Activated effector memory CD4-positive, alpha-beta T cell treated with Interleukin-2 at 50 U/mL for 16 hours (primary cell): ENCODE measurements at regions not wholly inside any gene's neighbourhood (a gene's known extent, or its start where the extent isn't known, plus 50 kb on each side); places are given as distances from the start of the nearest gene placed in this dataset.
"Not testable (repeated sequence)": the region's sequence is repeated elsewhere in the genome, so short reads cannot be mapped to it uniquely, and the experiment has no call there.

Experiments used
- DNase-seq: peaks from one replicate; pipeline ENCODE4 v3.0.0-alpha.2; 2020

- no peak for DNase-seq
These were observed 246.8 kb upstream of the SFSWAP start for GRCh38 chr12:131464081-131464480.

DNA sequence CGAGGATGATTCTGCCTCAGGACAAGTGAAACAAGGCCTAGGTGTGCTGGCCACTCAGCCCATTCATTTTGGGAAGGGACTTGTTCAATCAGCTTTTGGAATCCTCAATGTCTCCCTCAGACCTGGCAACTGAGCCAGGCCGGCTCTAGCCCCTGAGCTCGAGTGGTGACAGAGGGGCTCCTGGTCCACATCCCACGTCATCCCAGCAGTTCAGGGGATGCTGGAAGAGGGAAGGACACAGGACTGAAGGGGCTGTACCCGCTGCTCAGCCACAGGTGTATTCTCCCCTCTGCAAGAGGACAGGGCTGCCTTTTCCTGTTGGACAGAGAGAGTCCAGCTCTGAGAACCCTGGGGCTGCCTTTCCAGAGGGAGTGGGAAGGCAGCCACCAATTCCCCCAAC, 244.6 kb upstream of the SFSWAP start:
- DNase-seq: no peak

DNA sequence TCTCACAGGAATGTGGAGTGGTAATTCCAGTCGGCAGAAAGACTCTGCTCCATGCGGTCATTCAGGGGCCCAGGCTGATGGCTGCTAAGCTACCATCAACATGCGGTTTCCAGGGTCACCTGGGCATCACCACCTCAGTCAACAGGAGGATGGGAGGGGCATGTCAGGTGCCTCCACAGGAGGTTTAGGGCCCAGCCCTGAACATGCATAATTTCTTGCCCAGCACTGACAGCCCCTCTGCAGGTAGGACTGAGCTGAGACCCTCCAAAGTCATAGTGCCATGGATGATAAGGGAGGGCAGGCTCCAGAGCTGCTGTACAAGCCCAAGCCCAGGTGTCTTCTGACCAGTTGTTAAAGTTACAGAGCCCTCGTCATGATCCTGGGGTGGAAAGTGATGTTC, 244.0 kb upstream of the SFSWAP start:
- DNase-seq: no peak

DNA sequence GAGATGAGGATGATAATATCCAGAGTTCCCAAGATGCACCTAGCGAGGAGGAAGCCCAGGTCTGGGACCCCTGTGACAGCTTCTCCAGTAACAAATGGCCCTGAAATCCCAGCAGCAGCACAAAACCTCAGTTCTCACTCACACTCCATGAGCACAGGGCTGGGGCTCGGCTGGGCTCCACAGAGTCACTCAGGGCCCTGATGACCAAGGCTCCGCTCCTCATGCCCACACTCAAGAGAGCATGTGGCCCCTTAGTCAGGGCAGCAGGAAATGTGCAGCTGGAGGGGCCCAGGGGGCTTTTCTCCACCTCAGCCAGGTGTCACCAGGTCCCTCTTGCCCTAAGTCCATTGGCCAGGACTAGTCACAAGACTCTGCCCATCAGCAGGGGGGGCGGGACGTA, 242.7 kb upstream of the SFSWAP start:
- DNase-seq: no peak

DNA sequence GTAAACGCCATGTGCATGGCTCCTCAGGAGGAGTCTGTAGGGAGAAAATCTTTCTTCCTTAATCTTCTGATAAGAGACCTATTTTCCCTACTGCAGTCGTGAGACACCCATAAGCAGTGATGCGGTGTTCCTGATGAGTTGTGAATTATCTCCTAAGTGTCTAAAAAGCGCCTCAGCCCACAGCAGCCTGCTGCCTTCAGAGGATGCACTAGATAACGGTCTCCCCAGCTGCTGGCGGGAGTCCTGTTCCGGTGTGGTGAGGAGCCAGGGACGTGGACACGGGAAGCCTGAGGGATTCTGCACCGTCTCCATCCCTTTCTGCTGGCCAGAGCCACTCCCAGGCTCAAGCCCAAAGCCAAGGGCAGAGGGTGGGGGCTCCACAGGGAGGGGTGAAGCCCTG, 240.9 kb upstream of the SFSWAP start:
- not testable (repeated sequence) for DNase-seq

GRCh38 chr12:131471271-131471905, 239.5 kb upstream of the SFSWAP start:
- DNase-seq: no peak

DNA sequence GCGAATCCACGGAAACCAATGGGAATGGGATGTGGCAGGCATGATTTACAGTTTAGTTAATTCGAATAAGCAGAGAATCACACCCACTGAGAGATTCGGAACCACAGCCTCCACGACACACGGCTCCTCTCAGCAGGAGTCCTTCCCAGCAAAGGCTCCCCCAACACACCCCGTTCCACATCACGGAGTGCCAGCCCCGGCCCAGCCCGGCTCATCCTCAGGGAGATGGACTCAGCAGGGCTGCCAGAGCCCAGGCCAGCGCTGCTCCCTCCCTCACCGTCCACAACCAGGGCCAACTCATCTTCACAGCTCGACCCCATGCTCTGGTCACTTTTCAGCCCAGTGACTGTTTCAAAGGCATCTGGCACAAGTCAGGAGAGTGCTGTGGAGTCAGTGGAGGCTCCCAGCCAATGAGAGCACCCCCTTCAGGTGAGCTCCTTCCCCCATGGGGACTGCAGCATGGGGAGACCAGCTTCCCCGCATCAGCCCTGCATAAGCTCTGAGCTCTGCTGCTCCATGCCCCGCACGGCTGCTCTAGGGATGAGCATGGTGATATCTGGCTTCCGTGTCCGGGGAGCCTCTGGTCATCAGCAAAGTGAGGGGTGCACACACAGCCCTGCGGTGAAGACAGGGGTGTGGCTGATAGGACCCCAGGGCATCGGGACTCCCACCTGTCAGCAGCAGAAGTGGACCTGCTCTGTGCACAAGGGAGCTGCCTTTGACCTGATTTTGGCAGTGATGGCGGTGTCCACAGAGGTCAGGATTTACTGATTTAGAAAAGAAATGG, 238.8 kb upstream of the SFSWAP start:
- no peak for DNase-seq

GRCh38 chr12:131473261-131473660, 237.6 kb upstream of the SFSWAP start:
- no peak for DNase-seq

GRCh38 chr12:131473741-131474709, 236.9 kb upstream of the SFSWAP start:
- no peak for DNase-seq

DNA sequence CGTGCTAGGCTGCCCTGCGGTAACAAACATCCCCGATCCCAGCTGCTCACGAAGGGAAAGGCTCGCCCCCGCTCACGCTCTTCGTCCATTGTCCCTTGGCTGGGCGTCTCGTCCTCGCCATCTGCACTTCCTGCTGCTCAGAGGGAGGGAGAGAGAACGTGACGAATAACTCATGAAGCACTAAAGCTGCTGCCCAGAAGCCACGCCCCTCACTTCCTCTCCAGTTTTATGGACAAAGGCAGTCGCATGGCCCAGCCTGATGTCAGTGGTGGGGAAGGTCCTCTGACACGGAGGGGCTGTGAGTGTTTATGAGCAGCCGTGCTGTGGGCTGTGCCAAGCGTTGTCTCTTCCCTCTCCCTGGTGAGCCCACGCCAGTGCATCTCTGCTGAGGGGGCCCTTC, 235.9 kb upstream of the SFSWAP start:
- not testable (repeated sequence) for DNase-seq

DNA sequence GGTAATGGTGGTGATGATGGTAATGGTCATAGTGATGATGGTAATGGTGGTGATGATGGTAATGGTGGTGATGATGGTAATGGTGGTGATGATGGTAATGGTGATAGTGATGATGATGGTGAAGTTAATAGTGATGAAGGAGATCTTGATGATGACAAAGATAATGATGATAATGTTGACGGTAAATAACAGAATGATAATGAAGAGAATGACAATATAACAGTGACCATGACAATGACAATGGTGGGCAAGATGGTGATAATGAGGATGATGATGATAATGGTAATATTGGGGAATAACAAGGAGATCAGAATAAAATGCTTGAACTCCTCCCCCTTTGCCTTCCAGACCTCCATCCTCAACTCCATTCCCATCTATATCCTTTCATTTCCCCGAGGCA, 233.3 kb upstream of the SFSWAP start:
- DNase-seq: no peak

GRCh38 chr12:131478468-131478867, 232.4 kb upstream of the SFSWAP start:
- no peak for DNase-seq

DNA sequence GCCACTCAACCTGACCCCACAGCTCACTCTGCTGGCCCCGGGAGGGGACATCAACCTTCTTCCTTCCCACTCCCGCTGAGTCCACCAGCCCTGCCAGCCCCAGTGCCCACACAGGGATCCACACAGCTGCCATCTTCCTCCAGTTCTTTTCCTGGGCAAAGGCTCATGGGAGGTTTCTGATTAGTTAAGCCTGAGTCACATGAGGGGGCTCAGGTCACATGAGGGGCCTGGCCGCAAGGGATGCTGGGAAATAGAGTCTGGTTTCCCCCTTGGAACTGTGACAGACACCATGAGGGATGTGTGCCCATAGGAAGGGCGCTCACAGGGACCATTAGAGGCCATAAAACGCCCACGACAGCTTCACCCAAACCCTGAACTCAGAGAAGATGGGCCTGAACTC, 228.7 kb upstream of the SFSWAP start:
- no peak for DNase-seq

- DNase-seq: no peak
These were observed 228.2 kb upstream of the SFSWAP start for GRCh38 chr12:131482686-131483085.

DNA sequence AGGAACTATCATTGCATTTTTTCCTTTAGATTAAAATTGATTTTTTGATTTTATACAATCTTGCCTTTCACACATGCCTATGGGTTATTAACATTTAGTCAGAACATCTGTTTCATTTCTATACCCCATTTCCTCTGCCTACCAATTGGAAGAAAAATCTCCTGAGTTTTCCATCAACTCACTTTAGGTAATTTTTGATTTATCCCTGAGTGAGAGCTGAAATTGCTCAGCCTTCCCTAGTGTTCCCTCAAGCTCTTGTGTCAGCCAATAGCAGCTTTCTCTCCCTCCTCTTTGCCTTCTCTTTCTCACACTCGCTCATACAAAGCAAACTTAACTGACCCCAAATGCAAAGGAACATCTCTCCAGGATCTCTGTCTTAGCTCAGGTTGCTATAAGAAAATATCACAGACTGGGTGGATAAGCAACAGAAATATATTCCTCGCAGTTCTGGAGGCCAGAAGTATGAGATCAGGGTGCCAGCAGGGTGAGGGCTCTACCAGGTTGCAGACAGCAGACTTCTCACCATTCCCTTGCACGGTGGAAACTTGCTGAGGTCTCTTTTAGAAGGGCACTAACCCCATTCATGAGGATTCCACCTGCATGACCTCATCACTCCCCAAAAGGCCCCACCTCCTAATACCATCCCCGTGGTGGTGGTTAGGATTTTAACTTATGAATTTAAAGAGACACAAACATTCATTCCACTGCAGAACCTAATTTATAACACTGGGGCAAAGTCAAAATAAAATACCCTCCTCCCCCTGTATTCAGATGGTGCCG, 224.2 kb upstream of the SFSWAP start:
- no peak for DNase-seq

DNA sequence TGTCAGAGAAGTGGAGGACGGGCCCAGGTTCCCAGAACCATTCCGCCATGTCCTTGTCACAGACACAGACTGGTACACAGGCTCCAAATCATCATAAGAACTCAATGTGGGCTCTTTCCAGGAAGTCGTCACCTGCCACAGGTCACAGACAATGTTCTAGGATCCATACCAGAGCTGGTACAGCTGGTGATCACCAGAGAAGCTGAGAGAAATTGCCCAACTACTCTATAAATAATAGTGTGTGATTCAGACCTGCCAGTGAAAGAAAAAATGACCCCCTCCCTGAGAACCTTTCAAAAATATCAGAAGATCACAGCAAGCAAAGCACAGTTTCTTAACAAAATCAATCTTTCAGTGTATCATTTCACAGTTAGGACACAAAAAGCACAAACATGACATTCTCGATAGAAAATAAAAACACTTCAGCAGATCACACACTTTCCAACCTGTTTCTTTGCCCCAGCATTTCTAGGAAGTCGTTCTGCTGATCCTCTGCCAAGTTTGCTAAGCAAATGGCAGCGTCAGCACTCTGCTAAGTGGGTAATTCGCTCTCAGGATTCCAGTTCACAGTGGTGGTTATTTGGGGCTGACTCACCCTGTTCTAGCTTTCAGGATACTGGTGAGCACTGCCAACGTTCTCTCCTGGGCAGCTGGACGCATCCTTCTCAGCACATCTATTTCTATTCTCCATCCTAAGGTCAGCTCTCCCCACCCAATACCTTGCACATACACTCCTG, 223.3 kb upstream of the SFSWAP start:
- no peak for DNase-seq

GRCh38 chr12:131489718-131490117, 221.2 kb upstream of the SFSWAP start:
- DNase-seq: no peak

DNA sequence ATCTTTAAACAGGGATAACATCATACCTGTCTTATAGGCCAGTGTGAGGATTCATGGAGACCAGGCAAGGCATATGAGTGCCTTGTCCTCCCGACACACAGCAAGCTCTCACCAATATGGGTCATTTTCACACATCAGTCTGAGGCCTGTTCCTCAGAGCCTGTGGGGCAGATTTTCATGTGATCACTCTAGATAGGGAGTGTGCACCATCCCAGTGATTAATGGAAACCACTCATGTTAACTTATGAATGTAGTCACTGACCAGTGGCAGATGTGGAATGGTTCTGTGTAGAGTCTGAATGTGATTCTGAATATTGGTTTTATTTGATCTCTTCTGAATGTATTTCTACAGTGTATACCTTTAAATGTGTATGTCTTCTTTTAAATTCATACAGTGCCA, 219.7 kb upstream of the SFSWAP start:
- no peak for DNase-seq

DNA sequence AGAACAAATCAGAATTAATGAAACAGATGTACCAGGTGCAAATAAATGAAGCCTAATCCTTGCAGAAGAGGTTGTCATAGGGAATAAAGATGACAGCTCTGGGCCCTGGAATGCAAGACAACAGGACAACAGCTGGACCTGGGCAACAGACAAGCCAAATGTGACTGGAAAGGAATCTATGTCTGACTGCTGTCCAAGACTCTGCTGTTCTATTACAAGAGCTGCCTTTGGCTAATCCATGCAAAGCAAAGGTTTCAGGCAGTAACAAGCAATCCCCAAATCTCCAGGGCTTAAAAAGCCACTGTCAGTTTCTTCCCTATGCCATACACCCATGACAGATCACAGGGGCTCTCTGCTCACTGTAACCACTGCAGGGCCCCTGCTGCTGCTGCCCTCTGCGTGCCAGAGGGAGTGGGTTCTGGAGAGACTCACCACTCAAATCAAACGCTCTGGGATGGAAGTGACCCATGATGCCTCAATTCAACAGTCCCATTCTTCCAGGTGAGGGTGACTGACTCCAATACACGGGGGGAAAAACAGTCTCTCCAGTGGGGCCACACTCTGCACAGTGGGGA, 218.9 kb upstream of the SFSWAP start:
- no peak for DNase-seq

GRCh38 chr12:131493068-131493826, 217.6 kb upstream of the SFSWAP start:
- no peak for DNase-seq

DNA sequence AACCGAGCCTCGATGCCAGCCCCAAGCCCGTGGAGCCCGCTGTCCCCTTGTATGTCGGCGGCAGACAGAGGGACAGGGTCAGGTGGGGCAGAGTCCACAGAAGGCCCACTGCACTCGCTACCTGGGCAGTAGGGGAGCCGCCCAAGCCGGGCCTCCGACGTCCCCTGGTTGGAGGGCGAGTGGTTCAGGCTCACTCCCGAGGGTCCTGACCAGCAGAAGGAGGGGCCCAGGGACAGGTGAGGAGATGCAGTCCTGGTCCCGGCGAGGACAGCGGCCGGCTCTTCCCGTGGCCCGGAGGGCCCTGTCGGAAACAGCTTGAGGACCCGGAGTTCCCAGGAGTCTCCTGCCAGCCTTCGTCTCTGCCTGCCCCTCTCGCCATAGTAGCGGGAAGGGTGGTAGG, 216.7 kb upstream of the SFSWAP start:
- no peak for DNase-seq
